ENCODE measurements at regions not wholly inside any gene's neighbourhood (a gene's known extent, or its start where the extent isn't known, plus 50 kb on each side); places are given as distances from the start of the nearest gene placed in this dataset.

GRCh38 chr14:58844544-58844943, 206.8 kb downstream of the DACT1 start:
- no peak for DNase-seq (ENCODE audit: insufficient read length, low spot score)
- no peak for TF ChIP-seq TAF1 (IDR thresholded peaks at IDR 0.05; ENCODE audit: low read depth, low read length)
- no peak for TF ChIP-seq SPI1 (IDR thresholded peaks at IDR 0.05; ENCODE audit: low read depth, low read length)
- TF ChIP-seq POU2F2 (IDR thresholded peaks at IDR 0.05; ENCODE audit: low read depth, low read length): no peak
- TF ChIP-seq POLR2A (IDR thresholded peaks at IDR 0.05; ENCODE audit: low read depth, low read length): no peak
- TF ChIP-seq PAX5 (IDR thresholded peaks at IDR 0.05; ENCODE audit: insufficient read depth, low read length, severe bottlenecking): no peak
- TF ChIP-seq POLR2AphosphoS5 (IDR thresholded peaks at IDR 0.05; ENCODE audit: low read depth, low read length): no peak
- FAIRE-seq: no peak

GRCh38 chr14:58846682-58847465, 209.1 kb downstream of the DACT1 start:
- DNase-seq (ENCODE audit: insufficient read length, low spot score) (no peak), FAIRE-seq (no peak)
- TF ChIP-seq POLR2AphosphoS5 (IDR thresholded peaks at IDR 0.05; ENCODE audit: low read depth, low read length) (no peak), POLR2A (IDR thresholded peaks at IDR 0.05; ENCODE audit: low read depth, low read length) (no peak), PAX5 (IDR thresholded peaks at IDR 0.05; ENCODE audit: insufficient read depth, low read length, severe bottlenecking) (no peak), TAF1 (IDR thresholded peaks at IDR 0.05; ENCODE audit: low read depth, low read length) (no peak), SPI1 (IDR thresholded peaks at IDR 0.05; ENCODE audit: low read depth, low read length) (no peak), POU2F2 (IDR thresholded peaks at IDR 0.05; ENCODE audit: low read depth, low read length) (no peak)

- DNase-seq (ENCODE audit: insufficient read length, low spot score) (no peak), FAIRE-seq (no peak)
- TF ChIP-seq PAX5 (IDR thresholded peaks at IDR 0.05; ENCODE audit: insufficient read depth, low read length, severe bottlenecking): no peak
- TF ChIP-seq SPI1 (IDR thresholded peaks at IDR 0.05; ENCODE audit: low read depth, low read length): no peak
- TF ChIP-seq POLR2AphosphoS5 (IDR thresholded peaks at IDR 0.05; ENCODE audit: low read depth, low read length): no peak
- TF ChIP-seq POU2F2 (IDR thresholded peaks at IDR 0.05; ENCODE audit: low read depth, low read length): no peak
- no peak for TF ChIP-seq POLR2A (IDR thresholded peaks at IDR 0.05; ENCODE audit: low read depth, low read length)
- no peak for TF ChIP-seq TAF1 (IDR thresholded peaks at IDR 0.05; ENCODE audit: low read depth, low read length)
These were observed 210.6 kb downstream of the DACT1 start for GRCh38 chr14:58848365-58848764.

GRCh38 chr14:58849601-58850000, 211.8 kb downstream of the DACT1 start:
- TF ChIP-seq POU2F2 (IDR thresholded peaks at IDR 0.05; ENCODE audit: low read depth, low read length): no peak
- TF ChIP-seq POLR2AphosphoS5 (IDR thresholded peaks at IDR 0.05; ENCODE audit: low read depth, low read length): no peak
- TF ChIP-seq SPI1 (IDR thresholded peaks at IDR 0.05; ENCODE audit: low read depth, low read length): no peak
- no peak for TF ChIP-seq TAF1 (IDR thresholded peaks at IDR 0.05; ENCODE audit: low read depth, low read length)
- TF ChIP-seq PAX5 (IDR thresholded peaks at IDR 0.05; ENCODE audit: insufficient read depth, low read length, severe bottlenecking): no peak
- no peak for TF ChIP-seq POLR2A (IDR thresholded peaks at IDR 0.05; ENCODE audit: low read depth, low read length)
- no peak for FAIRE-seq
- no peak for DNase-seq (ENCODE audit: insufficient read length, low spot score)

- DNase-seq (ENCODE audit: insufficient read length, low spot score) (no peak), FAIRE-seq (no peak)
- TF ChIP-seq TAF1 (IDR thresholded peaks at IDR 0.05; ENCODE audit: low read depth, low read length): no peak
- no peak for TF ChIP-seq SPI1 (IDR thresholded peaks at IDR 0.05; ENCODE audit: low read depth, low read length)
- TF ChIP-seq POLR2AphosphoS5 (IDR thresholded peaks at IDR 0.05; ENCODE audit: low read depth, low read length): no peak
- TF ChIP-seq PAX5 (IDR thresholded peaks at IDR 0.05; ENCODE audit: insufficient read depth, low read length, severe bottlenecking): no peak
- TF ChIP-seq POLR2A (IDR thresholded peaks at IDR 0.05; ENCODE audit: low read depth, low read length): no peak
- TF ChIP-seq POU2F2 (IDR thresholded peaks at IDR 0.05; ENCODE audit: low read depth, low read length): no peak
These were observed 212.2 kb downstream of the DACT1 start for GRCh38 chr14:58850011-58850410.

- DNase-seq (ENCODE audit: insufficient read length, low spot score) (no peak), FAIRE-seq (no peak)
- TF ChIP-seq POLR2A (IDR thresholded peaks at IDR 0.05; ENCODE audit: low read depth, low read length): no peak
- no peak for TF ChIP-seq POU2F2 (IDR thresholded peaks at IDR 0.05; ENCODE audit: low read depth, low read length)
- no peak for TF ChIP-seq PAX5 (IDR thresholded peaks at IDR 0.05; ENCODE audit: insufficient read depth, low read length, severe bottlenecking)
- no peak for TF ChIP-seq POLR2AphosphoS5 (IDR thresholded peaks at IDR 0.05; ENCODE audit: low read depth, low read length)
- no peak for TF ChIP-seq SPI1 (IDR thresholded peaks at IDR 0.05; ENCODE audit: low read depth, low read length)
- no peak for TF ChIP-seq TAF1 (IDR thresholded peaks at IDR 0.05; ENCODE audit: low read depth, low read length)
These were observed 223.8 kb downstream of the DACT1 start for GRCh38 chr14:58861586-58861985.

GRCh38 chr14:58862416-58863160, 224.8 kb downstream of the DACT1 start:
- no peak for DNase-seq (ENCODE audit: insufficient read length, low spot score)
- no peak for TF ChIP-seq POLR2AphosphoS5 (IDR thresholded peaks at IDR 0.05; ENCODE audit: low read depth, low read length)
- TF ChIP-seq POLR2A (IDR thresholded peaks at IDR 0.05; ENCODE audit: low read depth, low read length): no peak
- FAIRE-seq: no peak

GRCh38 chr14:58863661-58864345, 226.0 kb downstream of the DACT1 start:
- no peak for FAIRE-seq
- no peak for TF ChIP-seq POLR2A (IDR thresholded peaks at IDR 0.05; ENCODE audit: low read depth, low read length)
- no peak for TF ChIP-seq PAX5 (IDR thresholded peaks at IDR 0.05; ENCODE audit: insufficient read depth, low read length, severe bottlenecking)
- TF ChIP-seq POU2F2 (IDR thresholded peaks at IDR 0.05; ENCODE audit: low read depth, low read length): no peak
- no peak for TF ChIP-seq POLR2AphosphoS5 (IDR thresholded peaks at IDR 0.05; ENCODE audit: low read depth, low read length)
- TF ChIP-seq SPI1 (IDR thresholded peaks at IDR 0.05; ENCODE audit: low read depth, low read length): no peak
- TF ChIP-seq TAF1 (IDR thresholded peaks at IDR 0.05; ENCODE audit: low read depth, low read length): no peak
- no peak for DNase-seq (ENCODE audit: insufficient read length, low spot score)
